Upper lobe of left lung (tissue), 6 donors: ENCODE measurements at regions not wholly inside any gene's neighbourhood (a gene's known extent, or its start where the extent isn't known, plus 50 kb on each side); places are given as distances from the start of the nearest gene placed in this dataset.

ENCODE experiments used
- ATAC-seq, 2 donors: fragments of 200-7000 bp; cut with Tn5 transposase; one replicate each; pipeline ENCODE4 v1.9.1; 2022; ENCODE audit warnings: mild to moderate bottlenecking in 2 of 2, moderate library complexity in 2 of 2; ENCODE audit not compliant: low FRiP score in 2 of 2
- DNase-seq, 2 donors: peaks; one replicate each; pipeline ENCODE4 v3.0.0-alpha.2; 2019 to 2020
- H3K27ac ChIP-seq, 4 donors: fragments of 200-600 bp; sonication (generic); one replicate each; pipeline ENCODE4 v1.5.1; 2016 to 2019
- H3K27me3 ChIP-seq, 4 donors: fragments of 200-600 bp; sonication (generic); one replicate each; pipeline ENCODE4 v1.5.1; 2017 to 2019
- H3K36me3 ChIP-seq, 4 donors: fragments of 200-600 bp; sonication (generic); one replicate each; pipeline ENCODE4 v1.5.1; 2016 to 2019
- H3K4me1 ChIP-seq, 4 donors: fragments of 200-600 bp; sonication (generic); one replicate each; pipeline ENCODE4 v1.5.1; 2018 to 2019
- H3K4me3 ChIP-seq, 4 donors: fragments of 200-600 bp; sonication (generic); one replicate each; pipeline ENCODE4 v1.5.1; 2017 to 2019; ENCODE audit warnings: mild to moderate bottlenecking in 2 of 4, moderate library complexity in 1 of 4
- H3K9me3 ChIP-seq, 4 donors: fragments of 200-600 bp; sonication (generic); one replicate each; pipeline ENCODE4 v1.5.1; 2018 to 2019
- EP300 ChIP-seq, 4 donors: sonication (generic); formaldehyde crosslinking; IDR thresholded peaks; one replicate each; pipeline ENCODE4 v1.5.1; 2017; ENCODE audit warnings: antibody characterized with exemption in 4 of 4, control low read depth in 2 of 4
- POLR2A ChIP-seq, 4 donors: fragments of 450-650 bp; IDR thresholded peaks; one replicate each; pipeline ENCODE4 v1.5.1; 2016 to 2017; ENCODE audit warnings: antibody characterized with exemption in 4 of 4, mild to moderate bottlenecking in 2 of 4
- POLR2AphosphoS5 ChIP-seq, 2 donors: sonication (generic); formaldehyde crosslinking; IDR thresholded peaks; one replicate each; pipeline ENCODE4 v1.5.1; 2017; ENCODE audit warnings: antibody characterized with exemption in 2 of 2
- WGBS, 2 donors: methylation state at CpG; one replicate each; pipeline ENCODE4 v1.1.5; 2017 to 2018; 5-methylcytosine and 5-hydroxymethylcytosine counted together
- TF ChIP-seq, protein P1 (sequence below), 6 experiments: fragments of 450-650 bp in 4 of 6; fragments of 200-600 bp in 2 of 6; sonication (generic) in 2 of 6; IDR thresholded peaks; one replicate each; pipeline ENCODE4 v1.5.1; 2016 to 2019; ENCODE audit warnings: antibody characterized with exemption in 6 of 6
- donor health status: DM: no; HTN: no; CAD: no; lungs with moderate emphysema.
- donor health status: DM: no; HTN: yes; CAD: no; lungs with severe emphysema.

DNA sequence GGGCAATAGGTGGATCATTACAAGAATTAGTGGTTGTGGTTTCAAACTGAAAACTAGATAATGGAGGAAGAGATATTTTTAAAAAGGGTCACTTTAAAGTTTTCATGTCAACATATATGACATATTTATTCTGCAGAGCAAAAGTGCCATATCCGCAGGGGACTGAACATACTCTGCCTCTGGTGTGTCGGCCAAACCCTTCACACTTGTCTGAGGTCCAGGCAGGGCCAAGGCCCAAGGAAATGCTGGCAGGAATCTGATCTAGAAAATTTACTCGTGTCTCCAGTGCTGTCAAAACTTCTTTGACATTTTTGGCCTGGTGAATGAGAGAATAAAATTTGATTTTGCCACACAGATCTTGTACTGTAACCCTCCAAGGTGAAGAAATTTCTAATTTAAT, 562.3 kb downstream of the CCSER2 start:
- no peaks in the 10 kb centered on the region for H3K9me3 ChIP-seq
- H3K36me3 ChIP-seq: no peaks in the 10 kb centered on the region
- no peaks in the 10 kb centered on the region for H3K27me3 ChIP-seq
- ATAC-seq: no peak
- no peak overlapping the region for H3K27ac ChIP-seq
- 47 to 65% methylated on average over 3 of the region's 3 CpGs for WGBS, 2 donors
- TF ChIP-seq, protein P1, sequence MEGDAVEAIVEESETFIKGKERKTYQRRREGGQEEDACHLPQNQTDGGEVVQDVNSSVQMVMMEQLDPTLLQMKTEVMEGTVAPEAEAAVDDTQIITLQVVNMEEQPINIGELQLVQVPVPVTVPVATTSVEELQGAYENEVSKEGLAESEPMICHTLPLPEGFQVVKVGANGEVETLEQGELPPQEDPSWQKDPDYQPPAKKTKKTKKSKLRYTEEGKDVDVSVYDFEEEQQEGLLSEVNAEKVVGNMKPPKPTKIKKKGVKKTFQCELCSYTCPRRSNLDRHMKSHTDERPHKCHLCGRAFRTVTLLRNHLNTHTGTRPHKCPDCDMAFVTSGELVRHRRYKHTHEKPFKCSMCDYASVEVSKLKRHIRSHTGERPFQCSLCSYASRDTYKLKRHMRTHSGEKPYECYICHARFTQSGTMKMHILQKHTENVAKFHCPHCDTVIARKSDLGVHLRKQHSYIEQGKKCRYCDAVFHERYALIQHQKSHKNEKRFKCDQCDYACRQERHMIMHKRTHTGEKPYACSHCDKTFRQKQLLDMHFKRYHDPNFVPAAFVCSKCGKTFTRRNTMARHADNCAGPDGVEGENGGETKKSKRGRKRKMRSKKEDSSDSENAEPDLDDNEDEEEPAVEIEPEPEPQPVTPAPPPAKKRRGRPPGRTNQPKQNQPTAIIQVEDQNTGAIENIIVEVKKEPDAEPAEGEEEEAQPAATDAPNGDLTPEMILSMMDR (IDR thresholded peaks at IDR 0.05): no peak
- TF ChIP-seq POLR2A (IDR thresholded peaks at IDR 0.05) (no peak), POLR2AphosphoS5 (IDR thresholded peaks at IDR 0.05) (no peak), EP300 (IDR thresholded peaks at IDR 0.05) (no peak)
- DNase-seq: no peak
- no peaks in the 10 kb centered on the region for H3K4me1 ChIP-seq
- no peak overlapping the region for H3K4me3 ChIP-seq

DNA sequence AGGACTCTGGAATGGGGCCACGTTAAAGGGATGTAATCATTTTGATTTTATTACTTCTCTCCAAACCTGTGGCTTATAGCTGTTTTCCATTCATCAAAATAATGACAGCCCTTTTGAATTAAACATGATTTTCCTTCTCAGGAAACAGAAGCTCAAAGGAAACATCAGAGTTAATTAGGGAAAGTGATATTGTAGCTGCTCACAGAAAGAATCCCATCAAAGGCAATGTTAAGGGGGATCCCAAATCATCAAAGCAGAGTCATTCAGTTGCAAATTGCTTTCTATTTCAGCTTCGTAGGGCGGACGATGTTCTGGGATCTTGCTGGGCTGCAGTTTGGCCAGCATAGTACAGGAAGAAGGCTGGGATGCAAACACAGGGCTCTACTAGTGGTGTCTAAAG, 563.2 kb downstream of the CCSER2 start:
- Histone ChIP-seq H3K9me3 (no peaks in the 10 kb centered on the region), H3K4me3 (no peak overlapping the region), H3K27ac (no peak overlapping the region), H3K4me1 (no peaks in the 10 kb centered on the region), H3K27me3 (no peaks in the 10 kb centered on the region), H3K36me3 (no peaks in the 10 kb centered on the region)
- DNase-seq: no peak
- no peak for ATAC-seq
- TF ChIP-seq POLR2AphosphoS5 (IDR thresholded peaks at IDR 0.05) (no peak), EP300 (IDR thresholded peaks at IDR 0.05) (no peak), POLR2A (IDR thresholded peaks at IDR 0.05) (no peak)
- TF ChIP-seq, protein P1 (IDR thresholded peaks at IDR 0.05): no peak
- WGBS, 2 donors: 60 to 61% methylated on average over 4 of the region's 4 CpGs

DNA sequence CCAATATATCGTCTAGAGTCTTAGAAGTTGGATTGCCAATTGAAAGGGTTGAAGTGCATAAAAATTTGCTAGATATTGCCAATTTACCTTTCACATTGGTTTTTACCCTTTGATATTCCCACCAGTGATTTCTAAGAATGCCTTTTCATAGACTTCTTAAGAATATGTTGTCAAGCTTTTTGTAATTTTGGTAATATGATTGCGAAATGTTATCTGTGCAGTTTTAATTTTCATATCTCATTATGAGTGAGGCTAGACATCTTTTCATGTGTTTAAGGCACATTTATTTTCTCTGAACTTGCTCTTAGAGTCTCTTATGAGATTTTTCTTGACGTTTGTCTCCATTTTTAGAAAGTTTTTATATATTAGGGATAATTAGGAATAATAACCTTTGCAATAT, 567.2 kb downstream of the CCSER2 start:
- WGBS, 2 donors: 80 to 82% methylated on average over 3 of the region's 3 CpGs
- Histone ChIP-seq H3K27me3 (no peaks in the 10 kb centered on the region), H3K36me3 (no peaks in the 10 kb centered on the region), H3K9me3 (no peaks in the 10 kb centered on the region), H3K27ac (no peak overlapping the region), H3K4me1 (no peaks in the 10 kb centered on the region), H3K4me3 (no peak overlapping the region)
- no peak for TF ChIP-seq POLR2AphosphoS5 (IDR thresholded peaks at IDR 0.05)
- no peak for TF ChIP-seq EP300 (IDR thresholded peaks at IDR 0.05)
- TF ChIP-seq POLR2A (IDR thresholded peaks at IDR 0.05): no peak
- TF ChIP-seq, protein P1 (IDR thresholded peaks at IDR 0.05): no peak
- DNase-seq (no peak), ATAC-seq (no peak)

DNA sequence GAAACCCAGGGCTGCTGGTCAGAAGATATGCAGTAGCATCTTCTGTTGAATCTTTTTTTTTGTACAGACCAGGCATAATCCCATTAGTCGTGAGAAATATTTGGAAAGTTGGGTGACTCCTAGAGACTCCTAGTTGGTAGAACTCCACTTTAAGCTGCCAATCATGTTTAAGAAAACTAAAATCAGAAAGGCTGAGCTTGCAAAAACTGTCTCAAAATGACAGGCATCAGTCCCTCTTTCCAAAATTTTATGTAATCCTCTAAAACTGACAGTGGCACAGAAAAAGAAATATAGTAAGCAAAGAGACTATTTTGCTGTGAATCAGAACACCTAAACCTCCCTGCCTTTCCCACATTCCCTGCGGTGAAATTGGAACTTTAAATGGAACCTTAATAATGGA, 568.5 kb downstream of the CCSER2 start:
- TF ChIP-seq, protein P1 (IDR thresholded peaks at IDR 0.05): no peak
- TF ChIP-seq EP300 (IDR thresholded peaks at IDR 0.05) (no peak), POLR2A (IDR thresholded peaks at IDR 0.05) (no peak), POLR2AphosphoS5 (IDR thresholded peaks at IDR 0.05) (no peak)
- 86 to 93% methylated on average over 2 of the region's 2 CpGs for WGBS, 2 donors
- no peaks in the 10 kb centered on the region for H3K4me1 ChIP-seq
- ATAC-seq (no peak), DNase-seq (no peak)
- H3K4me3 ChIP-seq: no peak overlapping the region
- H3K9me3 ChIP-seq: no peaks in the 10 kb centered on the region
- H3K27me3 ChIP-seq: no peaks in the 10 kb centered on the region
- H3K27ac ChIP-seq: no peak overlapping the region
- no peaks in the 10 kb centered on the region for H3K36me3 ChIP-seq

DNA sequence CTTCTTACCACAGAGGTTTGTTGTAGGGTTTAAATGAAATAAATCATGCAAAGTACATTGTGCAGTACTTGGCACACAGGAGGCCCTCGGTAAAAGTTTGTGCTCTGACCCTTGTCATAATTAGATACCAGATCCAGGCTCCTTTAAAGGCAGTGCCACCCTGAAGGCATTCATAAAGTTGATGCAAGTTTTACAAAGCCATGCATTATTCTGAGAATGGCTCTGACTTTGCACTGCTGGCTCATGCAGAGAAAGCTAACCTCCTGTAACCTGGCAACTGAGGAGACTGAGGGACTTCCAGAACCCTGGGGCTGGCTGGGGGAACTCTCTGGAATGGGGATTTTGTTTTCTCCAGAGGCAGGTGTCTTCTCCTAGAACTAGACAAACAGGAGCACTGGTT, 570.9 kb downstream of the CCSER2 start:
- ATAC-seq: no peak
- no peaks in the 10 kb centered on the region for H3K4me1 ChIP-seq
- DNase-seq: no peak
- H3K4me3 ChIP-seq: no peak overlapping the region
- H3K9me3 ChIP-seq: no peaks in the 10 kb centered on the region
- WGBS, 2 donors: 33 to 79% methylated on average over 1 of the region's 1 CpG
- TF ChIP-seq EP300 (IDR thresholded peaks at IDR 0.05): no peak
- TF ChIP-seq POLR2A (IDR thresholded peaks at IDR 0.05): no peak
- H3K27ac ChIP-seq: no peak overlapping the region
- H3K27me3 ChIP-seq: no peaks in the 10 kb centered on the region
- H3K36me3 ChIP-seq: no peaks in the 10 kb centered on the region
